ENCODE measurements at regions not wholly inside any gene's neighbourhood (a gene's known extent, or its start where the extent isn't known, plus 50 kb on each side); places are given as distances from the start of the nearest gene placed in this dataset.

- no peak for TF ChIP-seq POLR2A (IDR thresholded peaks at IDR 0.05; ENCODE audit: low read depth, low read length)
- DNase-seq (ENCODE audit: insufficient read length, low spot score) (no peak), FAIRE-seq (no peak)
Observed at GRCh38 chr10:128643658-128644057, 517.4 kb upstream of the MKI67 start.

- DNase-seq (ENCODE audit: insufficient read length, low spot score), result no peak
- no peak for FAIRE-seq
- no peak for TF ChIP-seq POLR2A (IDR thresholded peaks at IDR 0.05; ENCODE audit: low read depth, low read length)
Observed at GRCh38 chr10:128645486-128645885, 519.3 kb upstream of the MKI67 start.

DNA sequence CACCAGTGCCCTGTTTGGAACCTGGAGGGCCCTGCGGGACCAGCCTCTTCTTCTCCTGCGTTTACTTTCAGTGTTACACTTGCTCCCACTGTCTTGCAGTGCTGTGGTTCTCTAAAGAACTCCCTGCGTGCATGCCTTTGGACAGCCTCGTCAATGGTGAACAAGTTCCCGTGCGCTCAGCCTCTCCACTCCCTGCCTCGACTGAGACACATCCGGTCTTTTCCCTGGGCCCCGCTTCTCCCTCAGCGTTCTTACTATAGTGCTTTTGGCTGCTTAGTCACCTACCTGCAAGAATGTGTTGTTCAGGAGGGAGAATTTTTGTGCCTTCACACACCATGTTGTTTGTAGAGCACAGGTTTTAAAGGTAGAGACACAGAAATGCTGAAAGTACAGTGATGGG is 520.7 kb upstream of the MKI67 start:
- FAIRE-seq (no peak), DNase-seq (ENCODE audit: insufficient read length, low spot score) (no peak)
- no peak for TF ChIP-seq POLR2A (IDR thresholded peaks at IDR 0.05; ENCODE audit: low read depth, low read length)

DNA sequence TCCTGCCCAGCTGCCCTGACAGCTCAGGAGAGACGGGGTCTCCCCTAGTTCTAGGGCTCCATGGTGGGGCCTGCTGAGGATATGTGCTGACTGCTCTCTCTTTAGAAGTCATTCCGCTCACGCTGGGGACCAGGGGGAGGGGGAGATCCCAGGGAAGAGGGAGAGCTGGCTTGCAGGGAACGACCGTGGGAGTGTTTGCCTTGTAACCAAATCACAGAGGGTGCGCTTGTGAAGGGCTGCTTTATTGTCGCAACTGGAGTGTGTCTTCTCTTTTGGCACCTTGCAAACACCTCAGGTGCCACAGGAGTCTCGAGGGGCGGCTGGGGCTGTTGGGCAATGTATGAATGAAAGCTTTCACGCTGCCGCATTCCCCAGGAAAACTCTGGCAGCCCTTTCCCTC is 531.3 kb upstream of the MKI67 start:
- no peak for TF ChIP-seq POLR2A (IDR thresholded peaks at IDR 0.05; ENCODE audit: low read depth, low read length)
- no peak for FAIRE-seq

DNA sequence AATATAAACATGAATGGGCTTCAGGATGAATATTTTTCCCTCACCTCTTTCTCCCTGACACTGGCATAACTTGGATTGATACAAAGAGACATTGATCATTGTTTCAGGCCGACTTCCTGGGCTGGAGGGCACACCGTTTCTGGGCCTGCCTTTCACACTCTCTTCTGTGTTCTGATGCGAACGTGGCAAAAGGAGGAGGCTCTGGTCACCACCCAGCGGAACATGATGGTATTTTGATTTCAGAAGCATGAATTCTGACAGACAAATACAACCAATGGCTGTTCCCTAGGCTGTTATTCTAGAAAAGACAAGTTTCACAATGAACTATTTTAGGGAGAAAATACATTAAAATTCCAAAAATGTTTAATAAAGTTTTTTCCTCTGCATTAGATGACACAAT is 534.5 kb upstream of the MKI67 start:
- FAIRE-seq (no peak), DNase-seq (ENCODE audit: insufficient read length, low spot score) (no peak)
- TF ChIP-seq POLR2A (IDR thresholded peaks at IDR 0.05; ENCODE audit: low read depth, low read length), result no peak

More for the DNA sequence above, 531.3 kb upstream of the MKI67 start:
- DNase-seq (ENCODE audit: insufficient read length, low spot score), result no peak

- DNase-seq (ENCODE audit: insufficient read length, low spot score) (no peak), FAIRE-seq (no peak)
- no peak for TF ChIP-seq POLR2A (IDR thresholded peaks at IDR 0.05; ENCODE audit: low read depth, low read length)
Observed at GRCh38 chr10:128661404-128662197, 535.4 kb upstream of the MKI67 start.

- FAIRE-seq, result no peak
- TF ChIP-seq POLR2A (IDR thresholded peaks at IDR 0.05; ENCODE audit: low read depth, low read length), result no peak
- DNase-seq (ENCODE audit: insufficient read length, low spot score), result no peak
Observed at GRCh38 chr10:128662520-128662919, 536.3 kb upstream of the MKI67 start.

- no peak for DNase-seq (ENCODE audit: insufficient read length, low spot score)
- FAIRE-seq, result no peak
- TF ChIP-seq POLR2A (IDR thresholded peaks at IDR 0.05; ENCODE audit: low read depth, low read length), result no peak
Observed at GRCh38 chr10:128664729-128665128, 538.5 kb upstream of the MKI67 start.

GRCh38 chr10:128675405-128675804 is 549.2 kb upstream of the MKI67 start:
- DNase-seq (ENCODE audit: insufficient read length, low spot score) (no peak), FAIRE-seq (no peak)
- no peak for TF ChIP-seq POLR2A (IDR thresholded peaks at IDR 0.05; ENCODE audit: low read depth, low read length)

- no peak for DNase-seq (ENCODE audit: insufficient read length, low spot score)
- no peak for TF ChIP-seq POLR2A (IDR thresholded peaks at IDR 0.05; ENCODE audit: low read depth, low read length)
- FAIRE-seq, result no peak
Observed at GRCh38 chr10:128680116-128680515, 553.9 kb upstream of the MKI67 start.

- DNase-seq (ENCODE audit: insufficient read length, low spot score), result no peak
- no peak for TF ChIP-seq POLR2A (IDR thresholded peaks at IDR 0.05; ENCODE audit: low read depth, low read length)
- no peak for FAIRE-seq
Observed at GRCh38 chr10:128684215-128684614, 558.0 kb upstream of the MKI67 start.

DNA sequence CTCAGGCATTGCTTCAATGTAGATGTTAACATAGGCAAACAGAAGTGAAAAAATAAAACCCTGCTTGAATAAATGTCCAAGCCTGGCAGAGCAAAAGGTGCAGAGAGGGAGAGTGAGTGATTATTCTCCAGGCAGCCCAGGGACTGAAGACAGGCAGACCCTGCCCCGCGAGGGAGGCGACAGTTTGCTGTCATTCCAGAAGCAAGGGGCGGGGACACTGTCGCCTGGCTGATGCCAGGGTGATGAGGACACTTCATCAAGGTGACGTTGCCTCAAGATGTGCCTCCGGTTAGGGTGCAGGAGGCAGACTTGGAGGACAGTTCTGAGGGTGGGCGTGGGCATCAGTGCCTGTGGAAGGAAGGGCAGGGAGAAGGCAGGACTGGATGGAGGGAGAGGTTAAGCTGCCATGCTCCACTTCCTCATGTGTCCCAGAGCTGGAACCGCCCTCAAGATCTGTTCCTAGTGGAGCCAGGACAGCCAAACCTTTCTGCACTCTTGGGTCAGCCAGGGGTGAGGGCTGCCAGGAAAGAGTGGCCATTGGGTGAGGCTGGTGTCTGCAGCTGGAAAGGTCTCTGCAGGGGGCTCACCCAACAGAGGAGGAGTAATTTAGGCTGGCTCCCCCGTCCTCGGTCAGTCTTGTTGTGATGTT is 560.5 kb upstream of the MKI67 start:
- DNase-seq (ENCODE audit: insufficient read length, low spot score) (no peak), FAIRE-seq (no peak)
- no peak for TF ChIP-seq POLR2A (IDR thresholded peaks at IDR 0.05; ENCODE audit: low read depth, low read length)

GRCh38 chr10:128687408-128687807 is 561.2 kb upstream of the MKI67 start:
- TF ChIP-seq POLR2A (IDR thresholded peaks at IDR 0.05; ENCODE audit: low read depth, low read length), result no peak
- FAIRE-seq (no peak), DNase-seq (ENCODE audit: insufficient read length, low spot score) (no peak)

- TF ChIP-seq POLR2A (IDR thresholded peaks at IDR 0.05; ENCODE audit: low read depth, low read length), result no peak
- FAIRE-seq (no peak), DNase-seq (ENCODE audit: insufficient read length, low spot score) (no peak)
Observed at GRCh38 chr10:128687927-128688549, 561.8 kb upstream of the MKI67 start.

DNA sequence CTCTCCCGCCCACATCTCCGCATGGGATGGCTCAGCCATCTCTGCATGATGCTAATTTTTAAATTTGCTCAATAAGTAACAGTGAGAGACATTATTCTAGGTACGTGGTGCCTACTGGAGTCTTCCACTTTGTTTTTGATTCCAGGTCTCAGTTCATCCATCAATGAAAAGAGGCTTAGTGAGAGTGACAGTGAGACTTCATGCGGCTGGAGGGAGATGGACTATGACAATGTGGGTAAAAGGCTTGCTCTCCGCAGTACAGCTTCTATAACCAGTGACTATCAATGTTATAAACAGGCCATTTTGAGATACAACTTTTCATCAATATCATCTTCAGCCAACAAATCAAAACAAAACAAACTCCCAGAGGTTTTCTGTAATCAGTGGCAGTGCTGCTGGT is 563.4 kb upstream of the MKI67 start:
- TF ChIP-seq POLR2A (IDR thresholded peaks at IDR 0.05; ENCODE audit: low read depth, low read length), result no peak
- DNase-seq (ENCODE audit: insufficient read length, low spot score) (no peak), FAIRE-seq (no peak)

Data from H54 (cell line).